ENCODE measurements at regions not wholly inside any gene's neighbourhood (a gene's known extent, or its start where the extent isn't known, plus 50 kb on each side); places are given as distances from the start of the nearest gene placed in this dataset.

- no peak for TF ChIP-seq POLR2A (IDR thresholded peaks at IDR 0.05)
- TF ChIP-seq, protein P1, sequence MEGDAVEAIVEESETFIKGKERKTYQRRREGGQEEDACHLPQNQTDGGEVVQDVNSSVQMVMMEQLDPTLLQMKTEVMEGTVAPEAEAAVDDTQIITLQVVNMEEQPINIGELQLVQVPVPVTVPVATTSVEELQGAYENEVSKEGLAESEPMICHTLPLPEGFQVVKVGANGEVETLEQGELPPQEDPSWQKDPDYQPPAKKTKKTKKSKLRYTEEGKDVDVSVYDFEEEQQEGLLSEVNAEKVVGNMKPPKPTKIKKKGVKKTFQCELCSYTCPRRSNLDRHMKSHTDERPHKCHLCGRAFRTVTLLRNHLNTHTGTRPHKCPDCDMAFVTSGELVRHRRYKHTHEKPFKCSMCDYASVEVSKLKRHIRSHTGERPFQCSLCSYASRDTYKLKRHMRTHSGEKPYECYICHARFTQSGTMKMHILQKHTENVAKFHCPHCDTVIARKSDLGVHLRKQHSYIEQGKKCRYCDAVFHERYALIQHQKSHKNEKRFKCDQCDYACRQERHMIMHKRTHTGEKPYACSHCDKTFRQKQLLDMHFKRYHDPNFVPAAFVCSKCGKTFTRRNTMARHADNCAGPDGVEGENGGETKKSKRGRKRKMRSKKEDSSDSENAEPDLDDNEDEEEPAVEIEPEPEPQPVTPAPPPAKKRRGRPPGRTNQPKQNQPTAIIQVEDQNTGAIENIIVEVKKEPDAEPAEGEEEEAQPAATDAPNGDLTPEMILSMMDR (IDR thresholded peaks at IDR 0.05), result no peak
These were observed 323.2 kb upstream of the CCNH start for GRCh38 chr5:87735923-87736322.

Measured in body of pancreas (tissue), 4 donors.